ENCODE measurements at regions not wholly inside any gene's neighbourhood (a gene's known extent, or its start where the extent isn't known, plus 50 kb on each side); places are given as distances from the start of the nearest gene placed in this dataset.
A peak's percentile ranks its signal among the peaks of the same experiment; 100 is the strongest.

DNA sequence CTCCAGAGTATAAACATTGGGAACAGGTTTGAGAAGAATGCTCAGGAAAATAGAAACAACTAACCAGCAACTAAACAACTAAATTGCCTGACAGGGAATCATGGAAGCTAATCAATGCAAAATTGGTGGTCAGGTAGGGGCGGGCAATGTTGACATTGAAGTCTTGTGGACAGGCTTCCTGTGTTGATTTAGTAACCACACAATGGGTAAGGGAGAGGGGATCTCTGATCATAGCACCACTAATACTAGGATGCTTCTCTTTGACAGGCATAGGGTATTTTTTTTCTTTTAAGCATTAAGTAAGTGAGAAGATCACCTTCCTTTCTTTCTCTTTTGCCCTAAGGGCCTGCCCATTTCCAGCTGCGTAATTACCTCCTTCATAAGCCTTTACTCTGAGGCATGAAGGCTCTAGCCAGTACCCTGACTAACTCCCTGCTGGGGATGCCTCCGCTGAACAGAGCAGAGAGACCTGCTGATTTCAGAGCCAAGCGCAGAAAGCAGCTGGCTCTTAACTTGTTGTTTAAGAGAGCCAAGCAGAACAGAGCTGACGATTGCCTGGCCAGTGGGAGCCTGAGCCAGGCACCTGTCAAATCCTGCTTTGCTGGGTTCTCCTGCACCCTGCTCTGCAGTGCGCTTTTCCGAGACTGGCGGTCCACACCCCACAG, 118.7 kb downstream of the BMP2 start:
- DNase-seq: no peak

GRCh38 chr20:6887966-6888365, 120.5 kb downstream of the BMP2 start:
- no peak for DNase-seq

- DNase-seq: no peak
These were observed 121.4 kb downstream of the BMP2 start for GRCh38 chr20:6888736-6889395.

DNA sequence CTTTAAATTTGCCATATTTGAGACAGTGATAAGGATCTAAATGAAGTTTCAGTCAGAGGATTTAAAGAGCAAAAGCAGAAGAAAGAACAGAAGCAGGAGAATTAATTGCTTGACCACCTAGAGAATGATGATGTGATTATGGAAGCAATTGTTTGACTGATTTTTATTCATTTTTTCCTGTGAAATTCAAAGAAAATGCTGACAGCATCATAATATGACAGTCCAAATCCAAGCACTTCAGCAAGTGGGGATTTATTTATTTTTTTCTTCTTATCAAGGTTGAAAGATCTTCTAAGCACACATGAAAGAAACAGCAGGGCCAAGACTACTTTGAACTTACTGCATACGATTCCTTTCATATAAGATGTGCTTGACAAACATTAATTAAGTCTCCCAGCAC, 125.2 kb downstream of the BMP2 start:
- DNase-seq: no peak

- DNase-seq: no peak
These were observed 131.4 kb downstream of the BMP2 start for GRCh38 chr20:6898928-6899327.

GRCh38 chr20:6906871-6907270, 139.4 kb downstream of the BMP2 start:
- no peak for DNase-seq

DNA sequence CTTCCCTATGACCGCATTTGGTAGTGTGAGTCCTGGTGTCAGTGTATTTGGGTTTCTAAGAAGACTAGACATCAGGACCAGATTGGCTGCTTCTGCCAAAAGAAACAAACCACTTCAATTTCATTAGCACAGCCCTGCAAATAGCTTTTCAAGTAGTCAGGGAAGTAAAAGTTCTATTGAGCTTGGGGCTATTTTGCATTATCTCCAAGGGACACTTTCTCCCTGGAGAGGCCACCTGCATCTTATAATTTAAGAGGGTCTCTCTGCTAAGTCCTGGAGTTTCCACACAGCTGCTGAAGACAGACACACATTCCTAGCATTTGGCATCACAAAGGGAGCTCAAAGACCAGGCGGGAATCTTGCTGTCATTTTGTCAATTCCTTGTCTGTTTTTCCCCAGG, 141.2 kb downstream of the BMP2 start:
- no peak for DNase-seq

DNA sequence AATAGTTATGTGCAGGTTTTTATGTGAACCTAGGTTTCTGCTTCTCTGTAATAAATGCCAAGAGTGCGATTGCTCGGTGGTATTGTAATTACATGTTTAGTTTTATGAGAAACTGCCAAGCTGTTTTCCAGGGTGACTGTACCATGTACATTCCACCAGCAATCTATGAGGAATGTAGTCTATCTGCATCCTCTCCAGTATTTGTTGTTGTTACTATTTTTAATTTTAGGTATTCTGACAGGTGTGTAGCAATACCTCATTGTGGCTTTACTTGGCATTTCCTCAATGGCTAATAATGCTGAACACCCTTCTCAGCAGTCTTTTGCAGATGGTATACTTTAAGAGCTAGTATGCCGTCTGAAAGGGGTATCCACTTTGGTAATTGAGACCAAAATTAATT, 142.1 kb downstream of the BMP2 start:
- no peak for DNase-seq

DNA sequence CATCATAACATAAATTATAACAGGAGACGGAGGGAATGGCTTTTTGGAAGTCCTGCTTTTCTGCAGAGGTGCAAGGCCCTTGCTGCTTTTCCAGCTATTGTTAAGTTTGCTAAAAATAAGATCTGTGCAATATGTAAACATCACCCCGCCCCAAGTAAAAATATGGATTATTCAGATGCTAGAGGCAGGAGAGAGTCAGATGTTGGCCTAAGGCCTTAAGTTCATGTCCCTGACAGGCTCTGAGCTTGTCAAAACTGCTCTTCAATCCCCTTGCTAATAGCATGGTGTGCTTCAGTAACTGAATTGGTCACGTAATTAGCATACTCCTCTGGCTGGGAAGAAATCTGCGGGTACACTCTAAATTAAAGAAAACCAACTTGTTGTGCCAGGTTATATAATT, 147.5 kb downstream of the BMP2 start:
- DNase-seq: no peak

DNA sequence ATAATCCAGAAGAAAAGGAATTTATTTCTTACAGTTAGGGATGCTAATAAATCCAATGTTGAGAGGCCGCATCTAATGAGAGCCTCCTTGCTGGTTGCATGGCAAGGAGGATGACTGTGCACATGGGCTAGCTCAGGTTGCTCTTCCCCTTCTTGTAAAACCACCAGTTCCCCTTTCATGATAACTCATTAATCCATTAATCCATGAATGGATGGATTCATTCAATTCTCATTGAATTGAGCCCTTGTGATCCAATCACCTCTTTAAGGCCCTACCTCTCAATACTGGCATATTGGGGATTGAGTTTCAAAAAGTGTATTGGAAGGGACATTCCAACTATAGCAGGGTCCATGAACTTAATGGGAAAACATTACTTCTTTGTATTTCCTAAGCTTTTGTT, 149.5 kb downstream of the BMP2 start:
- DNase-seq: no peak

- DNase-seq: no peak
These were observed 152.4 kb downstream of the BMP2 start for GRCh38 chr20:6919792-6920468.

GRCh38 chr20:6920991-6921613, 153.6 kb downstream of the BMP2 start:
- no peak for DNase-seq

GRCh38 chr20:6921717-6922386, 154.4 kb downstream of the BMP2 start:
- DNase-seq: no peak

- DNase-seq: no peak
These were observed 157.2 kb downstream of the BMP2 start for GRCh38 chr20:6924681-6925080.

DNA sequence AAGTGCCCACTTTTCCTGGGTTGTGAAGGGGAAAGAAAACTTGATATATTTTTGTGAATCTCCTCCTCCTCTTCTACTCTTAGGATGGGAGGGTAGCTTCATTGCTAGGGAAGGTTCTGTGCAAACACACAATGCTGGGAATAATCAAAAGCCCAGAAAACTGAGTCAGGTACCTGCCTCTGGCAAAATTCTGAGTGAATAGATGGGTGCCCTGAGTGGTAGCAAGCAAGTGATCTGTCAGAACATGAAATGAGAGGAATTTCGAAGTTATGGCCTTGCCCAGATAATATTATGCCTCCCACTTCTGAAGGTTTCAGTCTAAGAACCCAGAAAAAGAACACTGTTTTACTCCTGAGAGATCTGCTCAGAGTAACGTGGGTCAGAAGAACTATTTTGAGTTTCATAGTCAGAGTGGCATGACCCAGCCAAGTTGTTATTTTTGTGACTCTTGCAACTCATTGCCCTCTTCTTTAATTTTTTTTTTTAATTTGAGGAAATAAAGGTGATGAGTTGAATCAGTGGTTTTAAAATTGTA, 158.3 kb downstream of the BMP2 start:
- no peak for DNase-seq

DNA sequence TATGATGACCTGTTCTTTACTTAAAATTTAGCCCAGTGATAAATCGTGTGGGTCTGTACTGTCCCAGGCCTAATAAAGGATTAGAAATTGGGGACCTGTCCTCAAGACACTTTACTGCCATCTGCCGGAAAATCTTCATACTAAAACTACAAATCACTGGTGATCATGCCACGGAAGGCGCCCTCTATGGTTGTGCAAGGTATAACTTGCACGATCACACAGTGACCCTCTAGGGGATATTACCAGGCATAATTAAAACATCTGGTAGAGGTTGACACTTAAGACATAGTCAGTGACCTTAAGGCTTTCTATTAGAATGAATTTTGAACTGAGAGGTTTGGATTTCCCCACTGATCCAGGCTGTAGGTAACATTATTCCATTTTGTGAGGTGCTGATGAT, 172.6 kb downstream of the BMP2 start:
- peak; percentile 9 for DNase-seq

- DNase-seq: no peak
These were observed 173.4 kb downstream of the BMP2 start for GRCh38 chr20:6940876-6941275.

- no peak for DNase-seq
These were observed 174.1 kb downstream of the BMP2 start for GRCh38 chr20:6941571-6941970.

GRCh38 chr20:6942266-6942665, 174.8 kb downstream of the BMP2 start:
- DNase-seq: no peak

GRCh38 chr20:6944292-6944691, 176.8 kb downstream of the BMP2 start:
- DNase-seq: no peak

- DNase-seq: no peak
These were observed 186.1 kb downstream of the BMP2 start for GRCh38 chr20:6953611-6954010.

DNA sequence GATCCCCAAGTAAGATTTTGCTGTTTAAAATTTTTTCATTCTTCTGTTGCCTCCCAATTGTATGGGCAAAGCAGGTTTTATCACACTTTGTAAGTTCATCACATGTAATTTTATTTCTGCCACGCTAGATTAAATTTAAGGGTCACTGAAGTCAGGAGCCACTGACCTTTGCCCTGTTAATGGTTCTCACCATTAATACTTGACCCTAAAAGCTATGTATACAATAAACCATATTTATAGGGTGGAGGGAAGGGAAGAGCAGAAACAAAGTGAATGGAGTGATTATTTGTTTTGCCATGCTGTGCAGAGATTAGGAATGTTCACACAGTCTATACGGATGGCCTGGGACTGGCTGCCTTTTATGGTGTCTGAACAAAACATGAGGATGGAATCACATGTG, 186.7 kb downstream of the BMP2 start:
- DNase-seq: no peak

DNA sequence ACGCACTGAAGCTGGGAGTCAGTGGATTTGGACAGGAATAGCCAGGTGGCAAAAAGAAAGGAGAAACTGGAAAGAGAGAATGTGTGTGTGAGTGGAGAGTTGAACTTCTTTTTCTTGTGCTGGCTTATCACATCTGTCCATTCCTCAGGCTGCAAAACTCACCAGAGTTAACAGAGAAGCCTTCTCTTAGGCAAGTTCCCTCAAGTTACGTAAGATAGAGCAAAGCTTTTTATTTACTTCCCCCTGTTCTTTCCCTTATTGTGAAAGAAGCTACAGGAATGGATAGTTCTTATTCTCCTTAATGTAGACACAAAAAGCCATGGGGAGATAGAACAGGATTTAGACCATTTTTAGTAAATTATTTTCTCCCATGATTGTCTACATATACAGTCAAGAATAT, 188.6 kb downstream of the BMP2 start:
- DNase-seq: no peak
